WI38 (cell line): ENCODE measurements at regions not wholly inside any gene's neighbourhood (a gene's known extent, or its start where the extent isn't known, plus 50 kb on each side); places are given as distances from the start of the nearest gene placed in this dataset.

Experiments
- H3K4me3 ChIP-seq: 2 replicates; pipeline ENCODE4 v1.5.1; 2011; ENCODE audit warnings: low read depth, mild to moderate bottlenecking, control low read depth, low read length
- TF ChIP-seq, protein P1 (sequence below): IDR thresholded peaks from 2 replicates; pipeline ENCODE4 v1.5.1; 2012; ENCODE audit warnings: low read depth, mild to moderate bottlenecking, control low read depth, low read length

- H3K4me3 ChIP-seq: no peak overlapping the region
- TF ChIP-seq, protein P1, sequence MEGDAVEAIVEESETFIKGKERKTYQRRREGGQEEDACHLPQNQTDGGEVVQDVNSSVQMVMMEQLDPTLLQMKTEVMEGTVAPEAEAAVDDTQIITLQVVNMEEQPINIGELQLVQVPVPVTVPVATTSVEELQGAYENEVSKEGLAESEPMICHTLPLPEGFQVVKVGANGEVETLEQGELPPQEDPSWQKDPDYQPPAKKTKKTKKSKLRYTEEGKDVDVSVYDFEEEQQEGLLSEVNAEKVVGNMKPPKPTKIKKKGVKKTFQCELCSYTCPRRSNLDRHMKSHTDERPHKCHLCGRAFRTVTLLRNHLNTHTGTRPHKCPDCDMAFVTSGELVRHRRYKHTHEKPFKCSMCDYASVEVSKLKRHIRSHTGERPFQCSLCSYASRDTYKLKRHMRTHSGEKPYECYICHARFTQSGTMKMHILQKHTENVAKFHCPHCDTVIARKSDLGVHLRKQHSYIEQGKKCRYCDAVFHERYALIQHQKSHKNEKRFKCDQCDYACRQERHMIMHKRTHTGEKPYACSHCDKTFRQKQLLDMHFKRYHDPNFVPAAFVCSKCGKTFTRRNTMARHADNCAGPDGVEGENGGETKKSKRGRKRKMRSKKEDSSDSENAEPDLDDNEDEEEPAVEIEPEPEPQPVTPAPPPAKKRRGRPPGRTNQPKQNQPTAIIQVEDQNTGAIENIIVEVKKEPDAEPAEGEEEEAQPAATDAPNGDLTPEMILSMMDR: no peak
Observed at GRCh38 chr1:5479876-5480646, 512.2 kb downstream of the NPHP4 start.

DNA sequence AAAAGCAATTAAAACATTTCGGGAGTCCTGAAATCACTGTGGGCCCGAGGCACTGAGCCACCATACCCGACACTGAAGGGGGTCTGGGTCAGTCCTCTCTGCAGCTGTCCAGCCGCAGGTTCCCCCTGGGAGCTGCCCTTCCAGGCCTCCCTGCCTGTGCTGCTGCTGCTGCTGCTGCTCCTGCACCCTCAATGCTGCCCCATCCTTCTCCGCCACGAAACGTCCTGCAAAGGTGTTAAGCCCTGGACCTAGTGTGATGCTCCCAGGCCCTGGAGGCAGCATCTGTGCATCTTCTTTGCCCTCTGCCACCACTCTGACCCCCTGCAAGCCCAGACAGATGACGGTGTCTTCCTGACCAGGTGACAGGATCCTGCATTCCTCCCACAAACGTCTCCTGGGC, 513.3 kb downstream of the NPHP4 start:
- TF ChIP-seq, protein P1: no peak
- no peak overlapping the region for H3K4me3 ChIP-seq

DNA sequence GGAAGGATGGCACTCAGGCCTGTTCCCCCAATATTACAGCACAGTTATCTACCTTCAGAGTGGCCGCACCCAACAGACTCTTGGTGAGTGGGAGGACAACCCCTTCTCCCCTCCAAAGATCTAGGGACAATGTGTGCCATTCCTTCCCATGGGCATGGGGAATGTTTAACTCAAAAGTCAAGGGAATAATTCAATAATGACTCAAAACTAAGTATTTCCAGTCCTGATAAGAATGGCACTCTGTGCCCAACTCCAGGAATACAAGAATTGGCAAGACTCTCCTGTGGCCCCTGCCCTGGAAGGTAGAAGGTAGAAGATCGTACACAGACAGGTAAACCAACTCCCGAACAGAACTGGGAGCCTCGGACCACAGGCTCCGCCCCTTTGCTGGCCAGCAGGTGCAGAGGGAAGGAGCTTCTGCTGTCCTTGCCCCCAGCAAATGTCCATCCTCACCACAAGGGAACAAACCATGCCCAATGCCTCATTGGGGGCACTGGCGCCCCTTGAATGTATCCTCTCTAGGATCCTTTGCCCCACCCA, 514.0 kb downstream of the NPHP4 start:
- no peak overlapping the region for H3K4me3 ChIP-seq
- TF ChIP-seq, protein P1: no peak

DNA sequence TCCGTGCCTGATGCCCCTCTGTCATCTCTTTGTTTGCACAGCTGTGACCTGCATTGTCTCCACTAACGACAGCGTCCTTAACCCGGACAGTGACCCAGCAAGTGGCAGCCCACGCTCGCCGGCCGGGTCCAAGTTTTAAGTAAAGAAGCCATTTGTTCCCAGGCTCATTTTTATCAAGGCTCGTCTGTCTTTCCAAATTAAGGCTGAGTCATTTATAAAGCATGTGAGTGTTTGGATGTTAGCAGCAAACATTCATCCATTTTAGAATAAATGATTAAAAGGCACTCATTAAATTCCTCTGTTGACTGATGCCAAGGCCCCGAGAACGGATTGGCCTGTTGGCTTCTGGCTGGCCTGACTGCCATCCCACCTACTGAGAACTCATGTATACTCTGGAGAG, 514.5 kb downstream of the NPHP4 start:
- no peak overlapping the region for H3K4me3 ChIP-seq
- TF ChIP-seq, protein P1: no peak

GRCh38 chr1:5475572-5475971, 516.7 kb downstream of the NPHP4 start:
- H3K4me3 ChIP-seq: no peak overlapping the region
- TF ChIP-seq, protein P1: no peak

- no peak overlapping the region for H3K4me3 ChIP-seq
- TF ChIP-seq, protein P1: no peak
Observed at GRCh38 chr1:5473268-5473667, 519.0 kb downstream of the NPHP4 start.

GRCh38 chr1:5466487-5466886, 525.7 kb downstream of the NPHP4 start:
- TF ChIP-seq, protein P1: no peak
- H3K4me3 ChIP-seq: no peak overlapping the region
